Endothelial cell of umbilical vein (primary cell): ENCODE measurements at regions not wholly inside any gene's neighbourhood (a gene's known extent, or its start where the extent isn't known, plus 50 kb on each side); places are given as distances from the start of the nearest gene placed in this dataset.

Experiments
- POLR2A ChIP-seq: IDR thresholded peaks from 2 replicates; pipeline ENCODE4 v1.6.1; 2012; ENCODE audit warnings: low read depth, mild to moderate bottlenecking, control low read depth, low read length
- POLR2AphosphoS5 ChIP-seq: IDR thresholded peaks from 2 replicates; pipeline ENCODE4 v1.6.1; 2012; ENCODE audit warnings: low read depth, mild to moderate bottlenecking, control low read depth, low read length, moderate library complexity; ENCODE audit not compliant: insufficient read depth
- TF ChIP-seq, protein P1 (sequence below), 2 donors: IDR thresholded peaks; 1 replicate in 1 of 2; 2 replicates in 1 of 2; pipeline ENCODE4 v1.5.1; 2011; ENCODE audit warnings: low read length in 2 of 2, mild to moderate bottlenecking in 2 of 2, moderate library complexity in 2 of 2, control low read depth in 1 of 2, inconsistent platforms in 1 of 2, low read depth in 1 of 2; ENCODE audit not compliant: insufficient read depth in 1 of 2; ENCODE audit errors: extremely low read depth in 1 of 2

DNA sequence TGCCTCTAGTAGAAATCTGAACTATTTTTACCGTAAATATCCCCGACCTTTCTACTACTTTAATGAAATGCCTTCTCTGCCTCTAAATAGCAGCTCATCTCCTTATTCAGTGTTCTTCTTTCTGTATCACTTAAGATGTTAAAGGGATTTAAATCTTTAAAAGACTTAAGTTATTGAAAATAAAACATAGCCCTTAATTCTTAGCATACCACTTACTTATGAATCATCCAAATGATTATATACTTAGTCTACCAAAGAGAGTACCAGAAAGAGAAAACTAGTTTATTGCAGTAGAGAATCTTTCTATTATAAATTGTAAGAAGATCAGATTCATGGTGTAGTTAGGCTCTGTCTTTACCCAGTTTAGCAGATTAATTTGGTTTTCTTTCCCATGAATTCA, 802.0 kb downstream of the TBL1XR1 start:
- TF ChIP-seq, protein P1, sequence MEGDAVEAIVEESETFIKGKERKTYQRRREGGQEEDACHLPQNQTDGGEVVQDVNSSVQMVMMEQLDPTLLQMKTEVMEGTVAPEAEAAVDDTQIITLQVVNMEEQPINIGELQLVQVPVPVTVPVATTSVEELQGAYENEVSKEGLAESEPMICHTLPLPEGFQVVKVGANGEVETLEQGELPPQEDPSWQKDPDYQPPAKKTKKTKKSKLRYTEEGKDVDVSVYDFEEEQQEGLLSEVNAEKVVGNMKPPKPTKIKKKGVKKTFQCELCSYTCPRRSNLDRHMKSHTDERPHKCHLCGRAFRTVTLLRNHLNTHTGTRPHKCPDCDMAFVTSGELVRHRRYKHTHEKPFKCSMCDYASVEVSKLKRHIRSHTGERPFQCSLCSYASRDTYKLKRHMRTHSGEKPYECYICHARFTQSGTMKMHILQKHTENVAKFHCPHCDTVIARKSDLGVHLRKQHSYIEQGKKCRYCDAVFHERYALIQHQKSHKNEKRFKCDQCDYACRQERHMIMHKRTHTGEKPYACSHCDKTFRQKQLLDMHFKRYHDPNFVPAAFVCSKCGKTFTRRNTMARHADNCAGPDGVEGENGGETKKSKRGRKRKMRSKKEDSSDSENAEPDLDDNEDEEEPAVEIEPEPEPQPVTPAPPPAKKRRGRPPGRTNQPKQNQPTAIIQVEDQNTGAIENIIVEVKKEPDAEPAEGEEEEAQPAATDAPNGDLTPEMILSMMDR (IDR thresholded peaks at IDR 0.05; ENCODE audit: extremely low read depth in 1 of 2, insufficient read depth in 1 of 2, low read depth in 1 of 2, low read length in 2 of 2), result no peak
- TF ChIP-seq POLR2A (no peak), POLR2AphosphoS5 (no peak)
